ENCODE measurements at regions not wholly inside any gene's neighbourhood (a gene's known extent, or its start where the extent isn't known, plus 50 kb on each side); places are given as distances from the start of the nearest gene placed in this dataset.

DNA sequence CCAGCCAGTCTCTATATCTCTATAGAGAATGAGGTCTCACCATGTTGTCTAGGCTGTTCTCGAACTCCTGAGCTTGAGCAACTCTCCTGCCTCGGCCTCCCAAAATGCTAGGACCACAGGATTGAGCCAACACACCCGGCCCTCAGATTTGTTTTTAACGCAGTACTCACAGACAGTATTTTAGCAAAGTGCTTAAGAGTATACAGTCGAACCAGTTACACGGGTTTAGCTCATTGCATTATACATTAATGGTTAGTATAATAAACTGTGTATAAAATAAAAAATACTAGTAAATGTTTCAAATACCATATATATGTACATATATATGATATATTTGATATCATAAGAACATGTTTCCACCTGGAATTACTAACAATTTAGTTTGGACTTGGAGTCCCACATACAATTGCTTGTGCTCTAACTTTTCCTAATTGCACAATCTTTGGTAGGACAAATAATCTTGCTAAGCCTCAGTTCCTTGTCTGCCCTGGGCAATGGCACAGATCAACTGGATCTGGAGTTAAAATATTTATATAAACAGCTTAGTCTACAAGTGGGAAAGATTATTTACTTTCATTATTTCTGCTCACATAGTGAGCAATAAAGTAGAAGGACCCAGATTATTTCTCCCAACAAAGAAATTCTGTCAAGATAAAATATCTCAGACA lies 508.9 kb upstream of the LRATD1 start:
- Histone ChIP-seq H3K4me3 (ENCODE audit: low read depth in 1 of 2, low read length in 2 of 2) (no peak overlapping the region), H3K27me3 (ENCODE audit: insufficient read depth, low read length, poor library complexity) (no peaks in the 10 kb centered on the region), H3K36me3 (ENCODE audit: insufficient read depth, low read length) (no peaks in the 10 kb centered on the region), H3K9ac (ENCODE audit: low read depth, low read length) (no peak overlapping the region), H2AFZ (ENCODE audit: low read depth, low read length) (no peak overlapping the region), H3K4me2 (ENCODE audit: insufficient read depth, low read length) (no peak overlapping the region), H3K9me3 (ENCODE audit: insufficient read depth, low read length, severe bottlenecking) (no peaks in the 10 kb centered on the region), H3K27ac (ENCODE audit: low read length) (no peak overlapping the region), H3K4me1 (ENCODE audit: insufficient read depth, low read length) (no peaks in the 10 kb centered on the region), H4K20me1 (ENCODE audit: insufficient read depth, low read length) (no peaks in the 10 kb centered on the region), H3K79me2 (ENCODE audit: insufficient read depth, low read length) (no peaks in the 10 kb centered on the region)
- ATAC-seq (ENCODE audit: insufficient read depth, low read depth) (no peak), DNase-seq (no peak)
- TF ChIP-seq, protein P1, sequence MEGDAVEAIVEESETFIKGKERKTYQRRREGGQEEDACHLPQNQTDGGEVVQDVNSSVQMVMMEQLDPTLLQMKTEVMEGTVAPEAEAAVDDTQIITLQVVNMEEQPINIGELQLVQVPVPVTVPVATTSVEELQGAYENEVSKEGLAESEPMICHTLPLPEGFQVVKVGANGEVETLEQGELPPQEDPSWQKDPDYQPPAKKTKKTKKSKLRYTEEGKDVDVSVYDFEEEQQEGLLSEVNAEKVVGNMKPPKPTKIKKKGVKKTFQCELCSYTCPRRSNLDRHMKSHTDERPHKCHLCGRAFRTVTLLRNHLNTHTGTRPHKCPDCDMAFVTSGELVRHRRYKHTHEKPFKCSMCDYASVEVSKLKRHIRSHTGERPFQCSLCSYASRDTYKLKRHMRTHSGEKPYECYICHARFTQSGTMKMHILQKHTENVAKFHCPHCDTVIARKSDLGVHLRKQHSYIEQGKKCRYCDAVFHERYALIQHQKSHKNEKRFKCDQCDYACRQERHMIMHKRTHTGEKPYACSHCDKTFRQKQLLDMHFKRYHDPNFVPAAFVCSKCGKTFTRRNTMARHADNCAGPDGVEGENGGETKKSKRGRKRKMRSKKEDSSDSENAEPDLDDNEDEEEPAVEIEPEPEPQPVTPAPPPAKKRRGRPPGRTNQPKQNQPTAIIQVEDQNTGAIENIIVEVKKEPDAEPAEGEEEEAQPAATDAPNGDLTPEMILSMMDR (IDR thresholded peaks at IDR 0.05; ENCODE audit: borderline replicate concordance, extremely low read depth, low read length, poor library complexity, severe bottlenecking) = no peak
- no peak for TF ChIP-seq EZH2 (IDR thresholded peaks at IDR 0.05; ENCODE audit: borderline replicate concordance, low read depth, low read length, severe bottlenecking)

DNA sequence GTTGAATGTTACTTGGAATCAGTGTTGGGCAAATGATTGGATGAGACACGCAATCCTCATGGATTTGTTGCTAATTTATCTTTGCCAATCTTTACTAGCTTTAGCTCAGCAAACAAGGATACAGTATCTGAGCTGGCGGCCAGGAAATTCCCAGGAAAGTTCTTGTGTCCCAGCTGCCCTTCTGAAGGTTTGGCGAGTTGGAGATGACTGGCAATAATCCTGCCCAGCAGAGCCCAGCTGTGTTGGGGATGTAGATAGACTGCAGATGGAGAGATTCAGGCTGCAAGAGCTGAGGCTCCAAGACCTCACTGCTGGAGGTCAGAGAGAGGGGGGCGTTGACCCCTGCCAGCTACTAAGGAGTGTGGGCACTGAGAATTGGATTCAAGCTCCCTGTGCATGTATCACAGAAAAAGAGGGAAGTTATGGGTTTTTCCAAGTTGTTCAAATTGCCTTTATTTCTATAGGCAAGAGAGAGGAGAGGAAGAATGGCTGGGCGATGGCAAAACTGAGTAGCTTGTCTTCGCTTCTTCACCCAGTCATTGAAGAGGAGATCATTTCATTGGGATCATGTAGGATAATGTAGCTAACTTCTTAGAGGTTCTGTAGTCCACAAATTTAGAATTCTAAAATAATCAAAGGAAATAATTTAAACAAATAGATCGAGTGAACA lies 506.8 kb upstream of the LRATD1 start:
- H3K27me3 ChIP-seq (ENCODE audit: insufficient read depth, low read length, poor library complexity) = no peaks in the 10 kb centered on the region
- TF ChIP-seq, protein P1 (IDR thresholded peaks at IDR 0.05; ENCODE audit: borderline replicate concordance, extremely low read depth, low read length, poor library complexity, severe bottlenecking) = no peak
- no peak for TF ChIP-seq EZH2 (IDR thresholded peaks at IDR 0.05; ENCODE audit: borderline replicate concordance, low read depth, low read length, severe bottlenecking)
- H3K79me2 ChIP-seq (ENCODE audit: insufficient read depth, low read length) = no peaks in the 10 kb centered on the region
- ATAC-seq (ENCODE audit: insufficient read depth, low read depth) (no peak), DNase-seq (no peak)
- H3K4me2 ChIP-seq (ENCODE audit: insufficient read depth, low read length) = no peak overlapping the region
- no peak overlapping the region for H3K9ac ChIP-seq (ENCODE audit: low read depth, low read length)
- no peaks in the 10 kb centered on the region for H3K4me1 ChIP-seq (ENCODE audit: insufficient read depth, low read length)
- H3K4me3 ChIP-seq (ENCODE audit: low read depth in 1 of 2, low read length in 2 of 2) = no peak overlapping the region
- no peak overlapping the region for H3K27ac ChIP-seq (ENCODE audit: low read length)
- H4K20me1 ChIP-seq (ENCODE audit: insufficient read depth, low read length) = no peaks in the 10 kb centered on the region
- no peaks in the 10 kb centered on the region for H3K9me3 ChIP-seq (ENCODE audit: insufficient read depth, low read length, severe bottlenecking)
- no peaks in the 10 kb centered on the region for H3K36me3 ChIP-seq (ENCODE audit: insufficient read depth, low read length)
- H2AFZ ChIP-seq (ENCODE audit: low read depth, low read length) = no peak overlapping the region

DNA sequence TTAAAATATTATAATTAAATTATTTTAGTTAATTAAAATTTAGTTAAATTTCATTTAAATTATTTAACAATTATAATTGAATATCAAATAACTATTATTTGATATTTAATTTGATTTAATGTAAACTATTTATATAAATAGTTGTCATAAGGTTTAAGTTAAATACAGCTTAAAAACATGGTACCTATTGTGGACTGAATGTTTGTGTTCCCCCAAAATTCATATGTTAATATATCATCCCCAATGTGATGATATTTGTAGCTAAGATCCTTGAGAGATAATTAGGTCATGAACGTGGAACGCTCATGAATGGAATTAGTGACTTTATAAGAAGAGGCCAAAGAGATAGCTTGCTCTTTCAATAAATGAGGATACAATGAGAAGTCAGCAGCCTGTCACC lies 505.7 kb upstream of the LRATD1 start:
- H2AFZ ChIP-seq (ENCODE audit: low read depth, low read length) = no peak overlapping the region
- H3K36me3 ChIP-seq (ENCODE audit: insufficient read depth, low read length) = no peaks in the 10 kb centered on the region
- H3K4me1 ChIP-seq (ENCODE audit: insufficient read depth, low read length) = no peaks in the 10 kb centered on the region
- TF ChIP-seq EZH2 (IDR thresholded peaks at IDR 0.05; ENCODE audit: borderline replicate concordance, low read depth, low read length, severe bottlenecking) = no peak
- TF ChIP-seq, protein P1 (IDR thresholded peaks at IDR 0.05; ENCODE audit: borderline replicate concordance, extremely low read depth, low read length, poor library complexity, severe bottlenecking) = no peak
- no peak overlapping the region for H3K27ac ChIP-seq (ENCODE audit: low read length)
- no peak overlapping the region for H3K4me2 ChIP-seq (ENCODE audit: insufficient read depth, low read length)
- H3K4me3 ChIP-seq (ENCODE audit: low read depth in 1 of 2, low read length in 2 of 2) = no peak overlapping the region
- DNase-seq = no peak
- no peak for ATAC-seq (ENCODE audit: insufficient read depth, low read depth)
- no peaks in the 10 kb centered on the region for H3K79me2 ChIP-seq (ENCODE audit: insufficient read depth, low read length)
- H3K9ac ChIP-seq (ENCODE audit: low read depth, low read length) = no peak overlapping the region
- H3K27me3 ChIP-seq (ENCODE audit: insufficient read depth, low read length, poor library complexity) = no peaks in the 10 kb centered on the region
- H4K20me1 ChIP-seq (ENCODE audit: insufficient read depth, low read length) = no peaks in the 10 kb centered on the region
- no peaks in the 10 kb centered on the region for H3K9me3 ChIP-seq (ENCODE audit: insufficient read depth, low read length, severe bottlenecking)
